DND-41 (cell line): ENCODE measurements at regions not wholly inside any gene's neighbourhood (a gene's known extent, or its start where the extent isn't known, plus 50 kb on each side); places are given as distances from the start of the nearest gene placed in this dataset.

ENCODE experiments used
- ATAC-seq: fragments of 200-7000 bp; cut with Tn5 transposase; 3 replicates; pipeline ENCODE4 v1.9.1; 2021; ENCODE audit warnings: low read depth; ENCODE audit not compliant: insufficient read depth
- DNase-seq: peaks from one replicate; pipeline ENCODE4 v3.0.0-alpha.2; 2020
- H2AFZ ChIP-seq: 2 replicates; pipeline ENCODE4 v1.6.0; 2012; ENCODE audit warnings: low read depth, low read length
- H3K27ac ChIP-seq: 2 replicates; pipeline ENCODE4 v1.5.1; 2012; ENCODE audit warnings: low read length, inconsistent platforms
- H3K27me3 ChIP-seq: fragments of 200-600 bp; sonication (generic); 2 replicates; pipeline ENCODE4 v1.6.0; 2012; ENCODE audit warnings: low read length, mild to moderate bottlenecking, inconsistent platforms; ENCODE audit not compliant: insufficient read depth, poor library complexity
- H3K36me3 ChIP-seq: 2 replicates; pipeline ENCODE4 v1.5.1; 2012; ENCODE audit warnings: low read length, inconsistent platforms; ENCODE audit not compliant: insufficient read depth
- H3K4me1 ChIP-seq: 2 replicates; pipeline ENCODE4 v1.5.1; 2012; ENCODE audit warnings: mild to moderate bottlenecking, low read length; ENCODE audit not compliant: insufficient read depth
- H3K4me2 ChIP-seq: 2 replicates; pipeline ENCODE4 v1.6.0; 2012; ENCODE audit warnings: mild to moderate bottlenecking, moderate library complexity, low read length, inconsistent platforms; ENCODE audit not compliant: insufficient read depth
- H3K4me3 ChIP-seq, 2 experiments: fragments of 200-600 bp in 1 of 2; shearing (Covaris generic) in 1 of 2; 2 replicates each; pipeline ENCODE4 v1.5.1; 2012 to 2016; ENCODE audit warnings: inconsistent platforms in 2 of 2, low read length in 2 of 2, mild to moderate bottlenecking in 2 of 2, low read depth in 1 of 2, moderate library complexity in 1 of 2
- H3K79me2 ChIP-seq: 2 replicates; pipeline ENCODE4 v1.6.0; 2012; ENCODE audit warnings: low read length, inconsistent platforms; ENCODE audit not compliant: insufficient read depth
- H3K9ac ChIP-seq: 2 replicates; pipeline ENCODE4 v1.6.0; 2012; ENCODE audit warnings: low read depth, mild to moderate bottlenecking, inconsistent platforms, low read length, moderate library complexity
- H3K9me3 ChIP-seq: 2 replicates; pipeline ENCODE4 v1.5.1; 2012; ENCODE audit warnings: low read length, moderate library complexity, mild to moderate bottlenecking, inconsistent platforms; ENCODE audit not compliant: insufficient read depth, severe bottlenecking
- H4K20me1 ChIP-seq: 2 replicates; pipeline ENCODE4 v1.6.0; 2012; ENCODE audit warnings: low read length; ENCODE audit not compliant: insufficient read depth
- CTCF ChIP-seq: IDR thresholded peaks from 2 replicates; pipeline ENCODE4 v1.5.1; 2012; ENCODE audit warnings: borderline replicate concordance, low read length, moderate library complexity, mild to moderate bottlenecking; ENCODE audit not compliant: poor library complexity, severe bottlenecking; ENCODE audit errors: extremely low read depth
- EZH2 ChIP-seq: IDR thresholded peaks from 3 replicates; pipeline ENCODE4 v1.6.1; 2012; ENCODE audit warnings: borderline replicate concordance, low read depth, mild to moderate bottlenecking, moderate library complexity, low read length, inconsistent platforms; ENCODE audit not compliant: severe bottlenecking

- H4K20me1 ChIP-seq = no peaks in the 10 kb centered on the region
- H3K79me2 ChIP-seq = no peaks in the 10 kb centered on the region
- H3K4me1 ChIP-seq = no peaks in the 10 kb centered on the region
- no peak overlapping the region for H2AFZ ChIP-seq
- H3K4me3 ChIP-seq = no peak overlapping the region
- H3K9me3 ChIP-seq = no peaks in the 10 kb centered on the region
- H3K27me3 ChIP-seq = no peaks in the 10 kb centered on the region
- no peak overlapping the region for H3K9ac ChIP-seq
- H3K36me3 ChIP-seq = no peaks in the 10 kb centered on the region
- TF ChIP-seq CTCF = no peak
- TF ChIP-seq EZH2 = no peak
- no peak overlapping the region for H3K4me2 ChIP-seq
- DNase-seq (no peak), ATAC-seq (no peak)
- H3K27ac ChIP-seq = no peak overlapping the region
Observed at GRCh38 chr13:74705438-74705837, 571.2 kb upstream of the KLF12 start.

GRCh38 chr13:74703855-74704387, 569.7 kb upstream of the KLF12 start:
- H3K27ac ChIP-seq = no peak overlapping the region
- H4K20me1 ChIP-seq = no peaks in the 10 kb centered on the region
- H3K9ac ChIP-seq = no peak overlapping the region
- DNase-seq = no peak
- no peak overlapping the region for H2AFZ ChIP-seq
- H3K4me2 ChIP-seq = no peak overlapping the region
- no peak overlapping the region for H3K4me3 ChIP-seq
- H3K36me3 ChIP-seq = no peaks in the 10 kb centered on the region
- H3K4me1 ChIP-seq = no peaks in the 10 kb centered on the region
- H3K79me2 ChIP-seq = no peaks in the 10 kb centered on the region
- no peaks in the 10 kb centered on the region for H3K27me3 ChIP-seq
- no peak for ATAC-seq
- TF ChIP-seq EZH2 (no peak), CTCF (no peak)
- H3K9me3 ChIP-seq = no peaks in the 10 kb centered on the region

DNA sequence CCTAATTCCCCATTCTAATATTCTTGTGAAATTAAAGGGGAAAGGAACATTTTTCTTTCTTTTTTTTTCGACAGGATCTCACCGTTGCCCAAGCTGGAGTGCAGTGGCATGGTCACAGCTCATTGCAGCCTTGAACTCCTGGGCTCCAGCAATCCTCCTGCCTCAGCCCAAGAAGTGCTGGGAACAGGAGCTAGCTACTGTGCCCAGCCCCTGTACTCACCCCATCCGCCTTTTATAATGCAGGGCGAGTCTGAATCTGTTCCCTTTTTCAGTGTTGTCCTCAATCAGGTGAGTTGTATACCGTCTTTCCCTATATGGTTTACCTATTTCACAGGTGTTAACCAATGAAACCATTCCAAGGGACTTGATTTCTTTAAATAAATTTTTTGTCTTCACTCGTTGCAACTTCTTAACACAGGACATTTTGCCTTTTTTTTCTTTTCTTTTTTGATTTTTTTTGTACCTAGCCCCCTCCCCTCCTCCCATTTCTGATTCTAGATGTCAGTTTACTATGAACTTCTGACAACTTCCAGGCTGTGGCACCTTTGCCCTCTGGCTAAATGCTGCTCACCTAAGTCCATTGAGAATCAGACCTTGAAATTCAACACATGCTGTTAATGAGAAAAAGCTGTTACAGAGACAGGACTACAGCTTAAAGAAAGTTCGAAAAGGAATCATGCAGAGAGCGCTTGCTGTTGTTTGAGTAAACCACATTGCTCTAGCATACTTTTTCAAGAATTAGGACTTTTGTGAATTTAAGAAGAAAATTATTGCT, 562.1 kb upstream of the KLF12 start:
- no peaks in the 10 kb centered on the region for H4K20me1 ChIP-seq
- H3K4me2 ChIP-seq = no peak overlapping the region
- H2AFZ ChIP-seq = no peak overlapping the region
- no peak for TF ChIP-seq CTCF
- no peak for TF ChIP-seq EZH2
- H3K27me3 ChIP-seq = no peaks in the 10 kb centered on the region
- no peak overlapping the region for H3K27ac ChIP-seq
- H3K4me1 ChIP-seq = no peaks in the 10 kb centered on the region
- no peaks in the 10 kb centered on the region for H3K79me2 ChIP-seq
- no peak overlapping the region for H3K9ac ChIP-seq
- H3K4me3 ChIP-seq = no peak overlapping the region
- no peaks in the 10 kb centered on the region for H3K9me3 ChIP-seq
- no peaks in the 10 kb centered on the region for H3K36me3 ChIP-seq
- no peak for ATAC-seq
- no peak for DNase-seq
